Fibroblast of villous mesenchyme (primary cell): ENCODE measurements at regions not wholly inside any gene's neighbourhood (a gene's known extent, or its start where the extent isn't known, plus 50 kb on each side); places are given as distances from the start of the nearest gene placed in this dataset.
"Not testable (repeated sequence)": the region's sequence is repeated elsewhere in the genome, so short reads cannot be mapped to it uniquely, and the experiment has no call there.

Experiments
- DNase-seq: peaks from one replicate; pipeline ENCODE4 v3.0.0-alpha.2; 2010; ENCODE audit warnings: low read depth
- H3K4me3 ChIP-seq: 2 replicates; pipeline ENCODE4 v1.5.1; 2011; ENCODE audit warnings: low read depth, mild to moderate bottlenecking, low read length
- CTCF ChIP-seq: IDR thresholded peaks from 2 replicates; pipeline ENCODE4 v1.5.1; 2012; ENCODE audit warnings: low read depth, mild to moderate bottlenecking, low read length; ENCODE audit not compliant: insufficient read depth

GRCh38 chr7:66539902-66540375 is 88.7 kb upstream of the KCTD7 start:
- no peak for TF ChIP-seq CTCF
- no peak for DNase-seq
- no peak overlapping the region for H3K4me3 ChIP-seq

- DNase-seq: no peak
- no peak for TF ChIP-seq CTCF
- H3K4me3 ChIP-seq: no peak overlapping the region
Measured at GRCh38 chr7:66542049-66542448, 86.6 kb upstream of the KCTD7 start.

GRCh38 chr7:66542528-66543269 is 86.0 kb upstream of the KCTD7 start:
- no peak overlapping the region for H3K4me3 ChIP-seq
- DNase-seq: peak; percentile 17
- TF ChIP-seq CTCF: no peak

GRCh38 chr7:66549466-66549865 is 79.2 kb upstream of the KCTD7 start:
- no peak overlapping the region for H3K4me3 ChIP-seq
- DNase-seq: no peak
- no peak for TF ChIP-seq CTCF

GRCh38 chr7:66553001-66553400 is 75.7 kb upstream of the KCTD7 start:
- no peak overlapping the region for H3K4me3 ChIP-seq
- no peak for DNase-seq
- TF ChIP-seq CTCF: no peak

GRCh38 chr7:66553675-66554074 is 75.0 kb upstream of the KCTD7 start:
- not testable (repeated sequence) for H3K4me3 ChIP-seq, DNase-seq

GRCh38 chr7:66554291-66554690 is 74.4 kb upstream of the KCTD7 start:
- DNase-seq, H3K4me3 ChIP-seq: not testable (repeated sequence)

GRCh38 chr7:66554842-66555430 is 73.7 kb upstream of the KCTD7 start:
- H3K4me3 ChIP-seq: not testable (repeated sequence)
- peak; percentile 49 for DNase-seq
